SK-N-DZ (cell line): ENCODE measurements at regions not wholly inside any gene's neighbourhood (a gene's known extent, or its start where the extent isn't known, plus 50 kb on each side); places are given as distances from the start of the nearest gene placed in this dataset.

ENCODE experiments used
- DNase-seq: peaks from one replicate; pipeline ENCODE4 v3.0.0-alpha.2; 2015; ENCODE audit warnings: low spot score

GRCh38 chrX:138761380-138761779 lies 49.9 kb upstream of the FGF13 start:
- DNase-seq = no peak
